Stomach (tissue), 4 donors: ENCODE measurements at regions not wholly inside any gene's neighbourhood (a gene's known extent, or its start where the extent isn't known, plus 50 kb on each side); places are given as distances from the start of the nearest gene placed in this dataset.

ENCODE experiments used
- CTCF ChIP-seq, 7 experiments: fragments of 450-650 bp in 4 of 7; fragments of 200-600 bp in 3 of 7; sonication (generic) in 3 of 7; IDR thresholded peaks; one replicate each; pipeline ENCODE4 v1.5.1; 2016 to 2019; ENCODE audit warnings: antibody characterized with exemption in 7 of 7, control low read depth in 2 of 7, mild to moderate bottlenecking in 1 of 7
- EP300 ChIP-seq: sonication (generic); formaldehyde crosslinking; IDR thresholded peaks from one replicate; pipeline ENCODE4 v1.6.1; 2017; ENCODE audit warnings: antibody characterized with exemption
- POLR2A ChIP-seq, 4 donors: fragments of 450-650 bp; IDR thresholded peaks; one replicate each; pipeline ENCODE4 v1.6.1; 2016; ENCODE audit warnings: antibody characterized with exemption in 4 of 4, control low read depth in 2 of 4, mild to moderate bottlenecking in 1 of 4, moderate library complexity in 1 of 4

DNA sequence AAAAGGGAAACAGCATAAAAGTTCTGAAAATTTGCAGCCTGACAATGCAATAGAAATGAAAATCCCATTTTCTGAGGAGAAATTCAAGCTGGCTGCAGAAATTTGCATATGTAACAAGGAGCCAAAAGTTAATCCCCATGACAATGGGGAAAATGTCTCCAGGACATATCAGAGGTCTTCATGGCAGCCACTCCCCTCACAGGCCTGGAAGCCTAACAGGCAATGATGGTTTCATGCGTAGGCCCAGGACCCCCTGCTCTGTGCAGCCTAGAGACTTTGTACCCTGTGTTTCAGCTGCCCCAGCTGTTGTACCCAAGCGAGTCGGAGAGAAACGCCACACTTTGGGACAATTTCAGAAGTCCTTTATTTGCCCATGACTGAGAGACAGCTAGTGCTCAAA, 701.3 kb upstream of the KLHL1 start:
- no peak for TF ChIP-seq EP300
- TF ChIP-seq CTCF (IDR thresholded peaks at IDR 0.05), result no peak
- no peak for TF ChIP-seq POLR2A (IDR thresholded peaks at IDR 0.05)
